ENCODE measurements at regions not wholly inside any gene's neighbourhood (a gene's known extent, or its start where the extent isn't known, plus 50 kb on each side); places are given as distances from the start of the nearest gene placed in this dataset.

DNA sequence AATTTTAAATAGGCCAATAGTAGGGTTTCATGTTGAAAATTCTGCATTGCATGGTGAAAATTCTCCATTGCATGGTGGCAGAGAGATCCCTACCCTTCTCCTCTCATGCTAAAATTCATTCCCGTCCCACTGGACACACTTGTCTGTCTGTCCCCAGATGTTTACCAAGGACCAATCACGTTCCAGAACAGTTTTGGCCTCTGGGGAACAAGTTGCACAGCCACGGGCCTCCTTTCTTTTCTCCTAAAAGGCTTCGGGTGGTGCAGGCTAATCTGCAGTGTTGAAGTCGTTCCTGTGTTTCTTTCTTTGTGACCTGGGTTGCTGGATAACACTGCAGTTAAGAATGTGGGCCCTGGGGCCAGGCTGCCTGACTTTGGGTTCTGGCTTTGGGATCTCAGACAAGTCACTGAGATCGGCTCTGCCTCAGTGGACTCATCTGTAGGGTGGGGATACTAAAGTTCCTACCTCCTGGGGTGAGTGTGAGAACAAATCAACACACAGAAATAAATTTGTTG is 113.1 kb upstream of the FAM204A start:
- Histone ChIP-seq H3K4me3 (ENCODE audit: low read depth in 2 of 2, low read length in 2 of 2) (no peak overlapping the region), H3K27me3 (ENCODE audit: control insufficient read depth, insufficient read depth, low read length) (peaks cover 43% of the 10 kb centered on the region), H3K9me3 (ENCODE audit: control insufficient read depth, insufficient read depth, low read depth, low read length) (no peaks in the 10 kb centered on the region), H3K27ac (ENCODE audit: low read length) (no peak overlapping the region), H3K36me3 (ENCODE audit: control insufficient read depth, insufficient read depth, low read length) (no peaks in the 10 kb centered on the region), H3K4me1 (ENCODE audit: control insufficient read depth, insufficient read depth, low read length) (0 out of 2 replicates have a peak, but pooled peaks cover 4% of the 10 kb centered on the region)
- no peak for DNase-seq (ENCODE audit: low read depth, low spot score)
- CTCF ChIA-PET, result no interaction called here
- no TSS peak for BruUV-seq (replicated peaks)
- ATAC-seq, result no peak
- intact Hi-C loops (cut with micrococcal nuclease; ENCODE audit: unreplicated experiment), result no loop called here
- TF ChIP-seq POLR2AphosphoS5 (IDR thresholded peaks at IDR 0.05; ENCODE audit: low read depth, low read length) (no peak), TCF7L2 (IDR thresholded peaks at IDR 0.05; ENCODE audit: low read depth, low read length) (no peak), SIN3A (IDR thresholded peaks at IDR 0.05; ENCODE audit: borderline replicate concordance, insufficient read depth, low read depth, low read length) (no peak)
- TF ChIP-seq, protein P1, sequence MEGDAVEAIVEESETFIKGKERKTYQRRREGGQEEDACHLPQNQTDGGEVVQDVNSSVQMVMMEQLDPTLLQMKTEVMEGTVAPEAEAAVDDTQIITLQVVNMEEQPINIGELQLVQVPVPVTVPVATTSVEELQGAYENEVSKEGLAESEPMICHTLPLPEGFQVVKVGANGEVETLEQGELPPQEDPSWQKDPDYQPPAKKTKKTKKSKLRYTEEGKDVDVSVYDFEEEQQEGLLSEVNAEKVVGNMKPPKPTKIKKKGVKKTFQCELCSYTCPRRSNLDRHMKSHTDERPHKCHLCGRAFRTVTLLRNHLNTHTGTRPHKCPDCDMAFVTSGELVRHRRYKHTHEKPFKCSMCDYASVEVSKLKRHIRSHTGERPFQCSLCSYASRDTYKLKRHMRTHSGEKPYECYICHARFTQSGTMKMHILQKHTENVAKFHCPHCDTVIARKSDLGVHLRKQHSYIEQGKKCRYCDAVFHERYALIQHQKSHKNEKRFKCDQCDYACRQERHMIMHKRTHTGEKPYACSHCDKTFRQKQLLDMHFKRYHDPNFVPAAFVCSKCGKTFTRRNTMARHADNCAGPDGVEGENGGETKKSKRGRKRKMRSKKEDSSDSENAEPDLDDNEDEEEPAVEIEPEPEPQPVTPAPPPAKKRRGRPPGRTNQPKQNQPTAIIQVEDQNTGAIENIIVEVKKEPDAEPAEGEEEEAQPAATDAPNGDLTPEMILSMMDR (IDR thresholded peaks at IDR 0.05), result no peak
- TF ChIP-seq, protein P2, sequence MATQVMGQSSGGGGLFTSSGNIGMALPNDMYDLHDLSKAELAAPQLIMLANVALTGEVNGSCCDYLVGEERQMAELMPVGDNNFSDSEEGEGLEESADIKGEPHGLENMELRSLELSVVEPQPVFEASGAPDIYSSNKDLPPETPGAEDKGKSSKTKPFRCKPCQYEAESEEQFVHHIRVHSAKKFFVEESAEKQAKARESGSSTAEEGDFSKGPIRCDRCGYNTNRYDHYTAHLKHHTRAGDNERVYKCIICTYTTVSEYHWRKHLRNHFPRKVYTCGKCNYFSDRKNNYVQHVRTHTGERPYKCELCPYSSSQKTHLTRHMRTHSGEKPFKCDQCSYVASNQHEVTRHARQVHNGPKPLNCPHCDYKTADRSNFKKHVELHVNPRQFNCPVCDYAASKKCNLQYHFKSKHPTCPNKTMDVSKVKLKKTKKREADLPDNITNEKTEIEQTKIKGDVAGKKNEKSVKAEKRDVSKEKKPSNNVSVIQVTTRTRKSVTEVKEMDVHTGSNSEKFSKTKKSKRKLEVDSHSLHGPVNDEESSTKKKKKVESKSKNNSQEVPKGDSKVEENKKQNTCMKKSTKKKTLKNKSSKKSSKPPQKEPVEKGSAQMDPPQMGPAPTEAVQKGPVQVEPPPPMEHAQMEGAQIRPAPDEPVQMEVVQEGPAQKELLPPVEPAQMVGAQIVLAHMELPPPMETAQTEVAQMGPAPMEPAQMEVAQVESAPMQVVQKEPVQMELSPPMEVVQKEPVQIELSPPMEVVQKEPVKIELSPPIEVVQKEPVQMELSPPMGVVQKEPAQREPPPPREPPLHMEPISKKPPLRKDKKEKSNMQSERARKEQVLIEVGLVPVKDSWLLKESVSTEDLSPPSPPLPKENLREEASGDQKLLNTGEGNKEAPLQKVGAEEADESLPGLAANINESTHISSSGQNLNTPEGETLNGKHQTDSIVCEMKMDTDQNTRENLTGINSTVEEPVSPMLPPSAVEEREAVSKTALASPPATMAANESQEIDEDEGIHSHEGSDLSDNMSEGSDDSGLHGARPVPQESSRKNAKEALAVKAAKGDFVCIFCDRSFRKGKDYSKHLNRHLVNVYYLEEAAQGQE (IDR thresholded peaks at IDR 0.05; ENCODE audit: insufficient read depth in 1 of 2, low read depth in 2 of 2, low read length in 1 of 2), result no peak
- POLR2A ChIA-PET, result no interaction called here
- in situ Hi-C loops (cut with HindIII; ENCODE audit: low pct_unique_long_range_greater_than_20kb, low sequenced_read_pairs), result no loop called here

DNA sequence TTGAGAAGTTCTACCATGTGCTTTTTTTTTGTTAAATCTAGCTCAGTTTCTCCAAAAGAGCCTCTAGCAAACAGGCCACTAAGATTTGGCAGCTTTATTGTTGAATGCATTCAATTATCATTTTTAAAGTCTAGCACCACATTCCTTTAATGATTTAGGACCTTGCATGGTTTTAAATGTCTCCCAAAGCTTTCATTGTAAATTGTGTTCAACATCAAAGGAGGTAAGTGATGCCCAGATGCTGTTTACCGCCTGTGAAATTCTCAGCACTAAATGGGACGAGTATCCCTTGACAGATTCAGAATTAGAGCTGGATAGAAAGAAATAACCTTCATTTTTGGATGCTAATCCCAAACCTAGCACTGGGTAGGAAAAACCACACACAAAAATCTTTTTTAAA is 112.1 kb upstream of the FAM204A start:
- ChIA-PET CTCF (no interaction called here), POLR2A (no interaction called here)
- intact Hi-C loops (cut with micrococcal nuclease; ENCODE audit: unreplicated experiment) (no loop called here), in situ Hi-C loops (cut with HindIII; ENCODE audit: low pct_unique_long_range_greater_than_20kb, low sequenced_read_pairs) (no loop called here)
- no peaks in the 10 kb centered on the region for H3K9me3 ChIP-seq (ENCODE audit: control insufficient read depth, insufficient read depth, low read depth, low read length)
- no peak overlapping the region for H3K4me3 ChIP-seq (ENCODE audit: low read depth in 2 of 2, low read length in 2 of 2)
- TF ChIP-seq, protein P1 (IDR thresholded peaks at IDR 0.05), result no peak
- TF ChIP-seq SIN3A (IDR thresholded peaks at IDR 0.05; ENCODE audit: borderline replicate concordance, insufficient read depth, low read depth, low read length) (no peak), POLR2AphosphoS5 (IDR thresholded peaks at IDR 0.05; ENCODE audit: low read depth, low read length) (no peak), TCF7L2 (IDR thresholded peaks at IDR 0.05; ENCODE audit: low read depth, low read length) (no peak; the same call in 1 of the 2 replicates)
- TF ChIP-seq, protein P2 (IDR thresholded peaks at IDR 0.05; ENCODE audit: insufficient read depth in 1 of 2, low read depth in 2 of 2, low read length in 1 of 2), result no peak
- DNase-seq (ENCODE audit: low read depth, low spot score), result no peak
- H3K27me3 ChIP-seq (ENCODE audit: control insufficient read depth, insufficient read depth, low read length), result peaks cover 40% of the 10 kb centered on the region
- no peak for ATAC-seq
- no peak overlapping the region for H3K27ac ChIP-seq (ENCODE audit: low read length)
- no peaks in the 10 kb centered on the region for H3K36me3 ChIP-seq (ENCODE audit: control insufficient read depth, insufficient read depth, low read length)
- BruUV-seq (replicated peaks), result no TSS peak
- 0 out of 2 replicates have a peak, but pooled peaks cover under 1% of the 10 kb centered on the region for H3K4me1 ChIP-seq (ENCODE audit: control insufficient read depth, insufficient read depth, low read length)
